ENCODE measurements at regions not wholly inside any gene's neighbourhood (a gene's known extent, or its start where the extent isn't known, plus 50 kb on each side); places are given as distances from the start of the nearest gene placed in this dataset.

DNA sequence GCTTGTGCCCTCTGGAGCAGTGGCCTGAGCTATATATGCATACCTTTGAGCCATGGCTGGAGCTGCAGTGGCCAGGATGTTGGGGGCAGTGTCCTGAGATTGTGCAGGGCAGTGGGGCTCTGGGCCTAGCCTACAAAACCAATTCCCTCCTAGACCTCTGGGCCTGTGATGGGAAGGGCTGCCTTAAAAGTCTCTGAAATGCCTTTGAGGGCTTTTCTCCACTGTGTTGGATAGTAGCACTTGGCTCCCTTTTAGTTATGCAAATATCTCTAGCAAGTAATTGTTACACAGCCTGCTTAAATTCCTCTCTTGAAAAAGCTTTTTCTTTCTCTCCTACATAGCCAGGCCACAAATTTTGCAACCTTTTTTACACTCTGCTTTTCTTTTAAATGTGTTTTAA, 426.4 kb downstream of the ACTR3B start:
- ChIA-PET CTCF (interaction anchor here (1.4 kb wide), 1 partner anchor 326 kb away, joined by 3 read pairs; no protein-coding TSS in a partner anchor), POLR2A (no interaction called here)
- H3K27ac Mint-ChIP-seq: 0 out of 2 replicates have a peak overlapping the region, but pooled peaks have one; percentile 8
- peaks cover 10% of the 10 kb centered on the region for H3K36me3 Mint-ChIP-seq
- peaks cover 25% of the 10 kb centered on the region for H3K4me1 Mint-ChIP-seq
- ATAC-seq (peak; percentile 85), DNase-seq (ENCODE audit: low spot score) (no peak)
- H3K27me3 Mint-ChIP-seq (ENCODE audit: low read depth): peaks cover 3% of the 10 kb centered on the region; the same call in 1 of the 2 replicates
- TF ChIP-seq TEAD4 (CRISPR knock-in tag; IDR thresholded peaks at IDR 0.05) (no peak), ZNF121 (CRISPR knock-in tag; IDR thresholded peaks at IDR 0.05) (no peak), IRF2 (CRISPR knock-in tag; IDR thresholded peaks at IDR 0.05; ENCODE audit: borderline replicate concordance, low read depth) (no peak), ZNF219 (CRISPR knock-in tag; IDR thresholded peaks at IDR 0.05; ENCODE audit: borderline replicate concordance) (no peak)
- TF ChIP-seq, protein P1, sequence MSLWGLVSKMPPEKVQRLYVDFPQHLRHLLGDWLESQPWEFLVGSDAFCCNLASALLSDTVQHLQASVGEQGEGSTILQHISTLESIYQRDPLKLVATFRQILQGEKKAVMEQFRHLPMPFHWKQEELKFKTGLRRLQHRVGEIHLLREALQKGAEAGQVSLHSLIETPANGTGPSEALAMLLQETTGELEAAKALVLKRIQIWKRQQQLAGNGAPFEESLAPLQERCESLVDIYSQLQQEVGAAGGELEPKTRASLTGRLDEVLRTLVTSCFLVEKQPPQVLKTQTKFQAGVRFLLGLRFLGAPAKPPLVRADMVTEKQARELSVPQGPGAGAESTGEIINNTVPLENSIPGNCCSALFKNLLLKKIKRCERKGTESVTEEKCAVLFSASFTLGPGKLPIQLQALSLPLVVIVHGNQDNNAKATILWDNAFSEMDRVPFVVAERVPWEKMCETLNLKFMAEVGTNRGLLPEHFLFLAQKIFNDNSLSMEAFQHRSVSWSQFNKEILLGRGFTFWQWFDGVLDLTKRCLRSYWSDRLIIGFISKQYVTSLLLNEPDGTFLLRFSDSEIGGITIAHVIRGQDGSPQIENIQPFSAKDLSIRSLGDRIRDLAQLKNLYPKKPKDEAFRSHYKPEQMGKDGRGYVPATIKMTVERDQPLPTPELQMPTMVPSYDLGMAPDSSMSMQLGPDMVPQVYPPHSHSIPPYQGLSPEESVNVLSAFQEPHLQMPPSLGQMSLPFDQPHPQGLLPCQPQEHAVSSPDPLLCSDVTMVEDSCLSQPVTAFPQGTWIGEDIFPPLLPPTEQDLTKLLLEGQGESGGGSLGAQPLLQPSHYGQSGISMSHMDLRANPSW (CRISPR knock-in tag; conservative IDR thresholded peaks at IDR 0.05; ENCODE audit: low read depth): no peak
- peaks cover 48% of the 10 kb centered on the region for H3K9me3 Mint-ChIP-seq
- no peak overlapping the region for H3K4me3 Mint-ChIP-seq

- peaks cover 3% of the 10 kb centered on the region; the same call in 1 of the 2 replicates for H3K27me3 Mint-ChIP-seq (ENCODE audit: low read depth)
- H3K27ac Mint-ChIP-seq: no peak overlapping the region
- CTCF ChIA-PET: no interaction called here
- peaks cover 25% of the 10 kb centered on the region for H3K4me1 Mint-ChIP-seq
- ATAC-seq (no peak), DNase-seq (ENCODE audit: low spot score) (no peak)
- TF ChIP-seq ETV6 (CRISPR knock-in tag; IDR thresholded peaks at IDR 0.05) (no peak), ZNF219 (CRISPR knock-in tag; IDR thresholded peaks at IDR 0.05; ENCODE audit: borderline replicate concordance) (no peak), TEAD1 (CRISPR knock-in tag; IDR thresholded peaks at IDR 0.05) (no peak), GTF2I (CRISPR knock-in tag; conservative IDR thresholded peaks at IDR 0.05) (no peak), USF1 (CRISPR knock-in tag; IDR thresholded peaks at IDR 0.05) (no peak), HMGA2 (CRISPR knock-in tag; IDR thresholded peaks at IDR 0.05) (no peak), NR2C2 (CRISPR knock-in tag; IDR thresholded peaks at IDR 0.05) (no peak)
- TF ChIP-seq, protein P2, sequence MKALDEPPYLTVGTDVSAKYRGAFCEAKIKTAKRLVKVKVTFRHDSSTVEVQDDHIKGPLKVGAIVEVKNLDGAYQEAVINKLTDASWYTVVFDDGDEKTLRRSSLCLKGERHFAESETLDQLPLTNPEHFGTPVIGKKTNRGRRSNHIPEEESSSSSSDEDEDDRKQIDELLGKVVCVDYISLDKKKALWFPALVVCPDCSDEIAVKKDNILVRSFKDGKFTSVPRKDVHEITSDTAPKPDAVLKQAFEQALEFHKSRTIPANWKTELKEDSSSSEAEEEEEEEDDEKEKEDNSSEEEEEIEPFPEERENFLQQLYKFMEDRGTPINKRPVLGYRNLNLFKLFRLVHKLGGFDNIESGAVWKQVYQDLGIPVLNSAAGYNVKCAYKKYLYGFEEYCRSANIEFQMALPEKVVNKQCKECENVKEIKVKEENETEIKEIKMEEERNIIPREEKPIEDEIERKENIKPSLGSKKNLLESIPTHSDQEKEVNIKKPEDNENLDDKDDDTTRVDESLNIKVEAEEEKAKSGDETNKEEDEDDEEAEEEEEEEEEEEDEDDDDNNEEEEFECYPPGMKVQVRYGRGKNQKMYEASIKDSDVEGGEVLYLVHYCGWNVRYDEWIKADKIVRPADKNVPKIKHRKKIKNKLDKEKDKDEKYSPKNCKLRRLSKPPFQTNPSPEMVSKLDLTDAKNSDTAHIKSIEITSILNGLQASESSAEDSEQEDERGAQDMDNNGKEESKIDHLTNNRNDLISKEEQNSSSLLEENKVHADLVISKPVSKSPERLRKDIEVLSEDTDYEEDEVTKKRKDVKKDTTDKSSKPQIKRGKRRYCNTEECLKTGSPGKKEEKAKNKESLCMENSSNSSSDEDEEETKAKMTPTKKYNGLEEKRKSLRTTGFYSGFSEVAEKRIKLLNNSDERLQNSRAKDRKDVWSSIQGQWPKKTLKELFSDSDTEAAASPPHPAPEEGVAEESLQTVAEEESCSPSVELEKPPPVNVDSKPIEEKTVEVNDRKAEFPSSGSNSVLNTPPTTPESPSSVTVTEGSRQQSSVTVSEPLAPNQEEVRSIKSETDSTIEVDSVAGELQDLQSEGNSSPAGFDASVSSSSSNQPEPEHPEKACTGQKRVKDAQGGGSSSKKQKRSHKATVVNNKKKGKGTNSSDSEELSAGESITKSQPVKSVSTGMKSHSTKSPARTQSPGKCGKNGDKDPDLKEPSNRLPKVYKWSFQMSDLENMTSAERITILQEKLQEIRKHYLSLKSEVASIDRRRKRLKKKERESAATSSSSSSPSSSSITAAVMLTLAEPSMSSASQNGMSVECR (CRISPR knock-in tag; IDR thresholded peaks at IDR 0.05; ENCODE audit: borderline replicate concordance): no peak
- TF ChIP-seq, protein P3, sequence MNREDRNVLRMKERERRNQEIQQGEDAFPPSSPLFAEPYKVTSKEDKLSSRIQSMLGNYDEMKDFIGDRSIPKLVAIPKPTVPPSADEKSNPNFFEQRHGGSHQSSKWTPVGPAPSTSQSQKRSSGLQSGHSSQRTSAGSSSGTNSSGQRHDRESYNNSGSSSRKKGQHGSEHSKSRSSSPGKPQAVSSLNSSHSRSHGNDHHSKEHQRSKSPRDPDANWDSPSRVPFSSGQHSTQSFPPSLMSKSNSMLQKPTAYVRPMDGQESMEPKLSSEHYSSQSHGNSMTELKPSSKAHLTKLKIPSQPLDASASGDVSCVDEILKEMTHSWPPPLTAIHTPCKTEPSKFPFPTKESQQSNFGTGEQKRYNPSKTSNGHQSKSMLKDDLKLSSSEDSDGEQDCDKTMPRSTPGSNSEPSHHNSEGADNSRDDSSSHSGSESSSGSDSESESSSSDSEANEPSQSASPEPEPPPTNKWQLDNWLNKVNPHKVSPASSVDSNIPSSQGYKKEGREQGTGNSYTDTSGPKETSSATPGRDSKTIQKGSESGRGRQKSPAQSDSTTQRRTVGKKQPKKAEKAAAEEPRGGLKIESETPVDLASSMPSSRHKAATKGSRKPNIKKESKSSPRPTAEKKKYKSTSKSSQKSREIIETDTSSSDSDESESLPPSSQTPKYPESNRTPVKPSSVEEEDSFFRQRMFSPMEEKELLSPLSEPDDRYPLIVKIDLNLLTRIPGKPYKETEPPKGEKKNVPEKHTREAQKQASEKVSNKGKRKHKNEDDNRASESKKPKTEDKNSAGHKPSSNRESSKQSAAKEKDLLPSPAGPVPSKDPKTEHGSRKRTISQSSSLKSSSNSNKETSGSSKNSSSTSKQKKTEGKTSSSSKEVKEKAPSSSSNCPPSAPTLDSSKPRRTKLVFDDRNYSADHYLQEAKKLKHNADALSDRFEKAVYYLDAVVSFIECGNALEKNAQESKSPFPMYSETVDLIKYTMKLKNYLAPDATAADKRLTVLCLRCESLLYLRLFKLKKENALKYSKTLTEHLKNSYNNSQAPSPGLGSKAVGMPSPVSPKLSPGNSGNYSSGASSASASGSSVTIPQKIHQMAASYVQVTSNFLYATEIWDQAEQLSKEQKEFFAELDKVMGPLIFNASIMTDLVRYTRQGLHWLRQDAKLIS (CRISPR knock-in tag; IDR thresholded peaks at IDR 0.05; ENCODE audit: borderline replicate concordance): no peak
- TF ChIP-seq, protein P4, sequence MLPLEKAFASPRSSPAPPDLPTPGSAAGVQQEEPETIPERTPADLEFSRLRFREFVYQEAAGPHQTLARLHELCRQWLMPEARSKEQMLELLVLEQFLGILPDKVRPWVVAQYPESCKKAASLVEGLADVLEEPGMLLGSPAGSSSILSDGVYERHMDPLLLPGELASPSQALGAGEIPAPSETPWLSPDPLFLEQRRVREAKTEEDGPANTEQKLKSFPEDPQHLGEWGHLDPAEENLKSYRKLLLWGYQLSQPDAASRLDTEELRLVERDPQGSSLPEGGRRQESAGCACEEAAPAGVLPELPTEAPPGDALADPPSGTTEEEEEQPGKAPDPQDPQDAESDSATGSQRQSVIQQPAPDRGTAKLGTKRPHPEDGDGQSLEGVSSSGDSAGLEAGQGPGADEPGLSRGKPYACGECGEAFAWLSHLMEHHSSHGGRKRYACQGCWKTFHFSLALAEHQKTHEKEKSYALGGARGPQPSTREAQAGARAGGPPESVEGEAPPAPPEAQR (CRISPR knock-in tag; IDR thresholded peaks at IDR 0.05): no peak
- TF ChIP-seq, protein P5, sequence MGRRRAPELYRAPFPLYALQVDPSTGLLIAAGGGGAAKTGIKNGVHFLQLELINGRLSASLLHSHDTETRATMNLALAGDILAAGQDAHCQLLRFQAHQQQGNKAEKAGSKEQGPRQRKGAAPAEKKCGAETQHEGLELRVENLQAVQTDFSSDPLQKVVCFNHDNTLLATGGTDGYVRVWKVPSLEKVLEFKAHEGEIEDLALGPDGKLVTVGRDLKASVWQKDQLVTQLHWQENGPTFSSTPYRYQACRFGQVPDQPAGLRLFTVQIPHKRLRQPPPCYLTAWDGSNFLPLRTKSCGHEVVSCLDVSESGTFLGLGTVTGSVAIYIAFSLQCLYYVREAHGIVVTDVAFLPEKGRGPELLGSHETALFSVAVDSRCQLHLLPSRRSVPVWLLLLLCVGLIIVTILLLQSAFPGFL (CRISPR knock-in tag; IDR thresholded peaks at IDR 0.05; ENCODE audit: borderline replicate concordance): no peak
- peaks cover 10% of the 10 kb centered on the region for H3K36me3 Mint-ChIP-seq
- peaks cover 44% of the 10 kb centered on the region for H3K9me3 Mint-ChIP-seq
- no peak overlapping the region for H3K4me3 Mint-ChIP-seq
- POLR2A ChIA-PET: no interaction called here
These were observed 428.6 kb downstream of the ACTR3B start for GRCh38 chr7:153188161-153188560.

Data from WTC11 (cell line).